ENCODE measurements at regions not wholly inside any gene's neighbourhood (a gene's known extent, or its start where the extent isn't known, plus 50 kb on each side); places are given as distances from the start of the nearest gene placed in this dataset.

GRCh38 chr4:62661821-62662220 is 1461.7 kb downstream of the ADGRL3 start:
- TF ChIP-seq CTCF (conservative IDR thresholded peaks at IDR 0.05), result no peak
- TF ChIP-seq ZFX (IDR thresholded peaks at IDR 0.05), result no peak

Data from C4-2B (cell line).